GM12878 (cell line): ENCODE measurements at regions not wholly inside any gene's neighbourhood (a gene's known extent, or its start where the extent isn't known, plus 50 kb on each side); places are given as distances from the start of the nearest gene placed in this dataset.

Experiments used
- ATAC-seq: fragments of 200-7000 bp; cut with Tn5 transposase; 3 replicates; pipeline ENCODE4 v1.9.1; 2020; ENCODE audit warnings: mild to moderate bottlenecking, moderate library complexity
- BruUV-seq: library from RNA; stranded (reverse); fragments of 400-500 nt; replicated peaks from 2 replicates; lab custom pipeline; 2021; lab: Mats Ljungman, UMichigan
- CTCF ChIA-PET: fragments of 300-600 bp; sonication (Branson Sonifier 250); formaldehyde crosslinking; extraction: SDS; loops from one replicate; lab custom pipeline; 2021; ENCODE audit warnings: inconsistent platforms; lab: Yijun Ruan, JAX
- POLR2A ChIA-PET: fragments of 350-600 bp; formaldehyde crosslinking; extraction: SDS; loops from one replicate; lab custom pipeline; 2021; ENCODE audit warnings: inconsistent platforms; lab: Charles Lee
- RAD21 ChIA-PET: fragments of 300-600 bp; sonication (Branson Sonifier 250); formaldehyde crosslinking; loops from one replicate; lab custom pipeline; 2023; ENCODE audit warnings: antibody characterized with exemption; ENCODE audit not compliant: unreplicated experiment; lab: Charles Lee
- SMC1A ChIA-PET: fragments of 300-600 bp; sonication (Branson Sonifier 250); formaldehyde crosslinking; loops from one replicate; lab custom pipeline; 2023; ENCODE audit not compliant: unreplicated experiment, uncharacterized antibody; lab: Charles Lee
- DNase-seq: peaks from one replicate; pipeline ENCODE4 v3.0.0-alpha.2; 2011; ENCODE audit warnings: low read depth, low spot score
- FAIRE-seq: peaks from 3 replicates; lab custom pipeline; 2011; peaks lifted over from hg19 to GRCh38; lab: Jason Lieb, UNC
- H2AFZ ChIP-seq: 2 replicates; pipeline ENCODE4 v1.6.0; 2011; ENCODE audit warnings: low read depth, low read length, control low read depth; ENCODE audit not compliant: control insufficient read depth
- H3K27ac ChIP-seq: 2 replicates; pipeline ENCODE4 v1.5.1; 2011; ENCODE audit warnings: control low read depth; ENCODE audit not compliant: control insufficient read depth, insufficient read depth
- H3K27me3 ChIP-seq, 2 experiments: replicated peaks in 1 of 2; 2 replicates each; pipeline versions ENCODE4 v1.6.0 to v1.6.1; 2011; ENCODE audit warnings: low read length in 1 of 2; ENCODE audit not compliant: control insufficient read depth in 2 of 2, insufficient read depth in 2 of 2
- H3K36me3 ChIP-seq, 2 experiments: 2 replicates each; pipeline ENCODE4 v1.5.1; 2011; ENCODE audit warnings: low read length in 1 of 2; ENCODE audit not compliant: control insufficient read depth in 2 of 2, insufficient read depth in 2 of 2
- H3K4me1 ChIP-seq: 2 replicates; pipeline ENCODE4 v1.6.1; 2011; ENCODE audit warnings: mild to moderate bottlenecking, low read length, moderate library complexity, mixed read lengths; ENCODE audit not compliant: control insufficient read depth, insufficient read depth
- H3K4me2 ChIP-seq: 2 replicates; pipeline ENCODE4 v1.6.0; 2011; ENCODE audit warnings: control low read depth; ENCODE audit not compliant: control insufficient read depth, insufficient read depth
- H3K4me3 ChIP-seq: fragments of 200-600 bp; sonication (generic); 2 replicates; pipeline ENCODE4 v1.5.1; 2016
- H3K79me2 ChIP-seq: 2 replicates; pipeline ENCODE4 v1.6.0; 2011; ENCODE audit warnings: low read length; ENCODE audit not compliant: control insufficient read depth, insufficient read depth
- H3K9ac ChIP-seq: 2 replicates; pipeline ENCODE4 v1.8.0; 2011; ENCODE audit warnings: low read length, control low read depth, mixed read lengths; ENCODE audit not compliant: control insufficient read depth, insufficient read depth
- H3K9me3 ChIP-seq: replicated peaks from 3 replicates; pipeline ENCODE4 v1.5.1; 2011; ENCODE audit warnings: mild to moderate bottlenecking, low read length; ENCODE audit not compliant: control insufficient read depth, insufficient read depth
- H4K20me1 ChIP-seq: 2 replicates; pipeline ENCODE4 v1.6.0; 2011; ENCODE audit not compliant: control insufficient read depth, insufficient read depth
- FOXM1 ChIP-seq: IDR thresholded peaks from 2 replicates; pipeline ENCODE4 v1.6.1; 2012; ENCODE audit warnings: low read depth, mild to moderate bottlenecking, inconsistent platforms, low read length, moderate library complexity
- NKRF ChIP-seq: fragments of 450-650 bp; conservative IDR thresholded peaks from 2 replicates; pipeline ENCODE4 v1.6.1; 2017; ENCODE audit warnings: mild to moderate bottlenecking, moderate library complexity
- SP1 ChIP-seq: IDR thresholded peaks from one replicate; pipeline ENCODE4 v1.6.1; 2011; ENCODE audit warnings: low read depth, low read length
- SREBF1 ChIP-seq: IDR thresholded peaks from 2 replicates; pipeline ENCODE4 v1.6.1; 2012; ENCODE audit warnings: mild to moderate bottlenecking, low read length
- TAF1 ChIP-seq: IDR thresholded peaks from 2 replicates; pipeline ENCODE4 v1.6.1; 2011; ENCODE audit warnings: mild to moderate bottlenecking, low read depth, low read length, borderline replicate concordance
- TCF12 ChIP-seq: IDR thresholded peaks from 2 replicates; pipeline ENCODE4 v1.6.1; 2011; ENCODE audit warnings: low read depth, mild to moderate bottlenecking, low read length
- ZNF622 ChIP-seq: fragments of 450-650 bp; IDR thresholded peaks from 2 replicates; pipeline ENCODE4 v1.6.1; 2017; ENCODE audit warnings: mild to moderate bottlenecking, inconsistent platforms
- WGBS: methylation state at CpG from one replicate; pipeline ENCODE4 v1.1.6; 2016; ENCODE audit warnings: low lambda C conversion rate; ENCODE audit not compliant: insufficient replicate concordance, insufficient coverage; ENCODE audit errors: missing lambda C conversion rate; 5-methylcytosine and 5-hydroxymethylcytosine counted together
- in situ Hi-C: fragments of 300-500 bp; cut with MboI; formaldehyde crosslinking; loops from 9 replicates; pipeline ENCODE4 v1.14.3; 2018; ENCODE audit warnings: mixed read lengths
- intact Hi-C: fragments of 100-400 bp; cut with micrococcal nuclease; formaldehyde crosslinking; loops from one replicate; pipeline ENCODE4 v1.14.2; 2022; ENCODE audit not compliant: unreplicated experiment
- TF ChIP-seq, protein P1 (sequence below): fragments of 450-650 bp; IDR thresholded peaks from 2 replicates; pipeline ENCODE4 v1.6.1; 2017; ENCODE audit warnings: mild to moderate bottlenecking

DNA sequence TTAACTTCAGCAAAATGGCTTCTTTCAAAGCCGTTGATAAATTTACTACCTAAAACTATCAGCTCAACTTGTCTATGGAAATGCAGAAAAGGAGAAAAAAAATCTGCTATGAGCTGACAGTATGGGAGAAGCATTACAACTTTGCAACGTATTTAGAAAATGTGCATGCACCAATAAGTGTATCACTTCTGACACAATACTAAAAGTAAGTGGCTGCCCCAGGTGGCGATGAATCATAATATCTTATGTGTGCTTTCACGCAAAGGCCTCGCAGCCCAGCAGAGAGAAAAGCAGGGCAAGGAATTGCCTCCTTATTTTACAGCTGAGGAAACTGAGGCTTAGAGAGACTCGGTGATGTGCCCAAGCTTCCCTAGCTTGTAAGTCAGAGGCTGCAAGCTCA is 101.8 kb downstream of the SALL1 start:
- ChIA-PET POLR2A (no interaction called here), SMC1A (no interaction called here), CTCF (interaction anchor here (1.0 to 1.1 kb wide), 2 partner anchors 18 to 89 kb away, joined by 3 read pairs; no protein-coding TSS in a partner anchor), RAD21 (interaction anchor here (1.1 kb wide), 1 partner anchor 243 kb away, joined by 4 read pairs; no protein-coding TSS in a partner anchor)
- ATAC-seq (no peak), FAIRE-seq (no peak), DNase-seq (no peak)
- intact Hi-C loops (no loop called here), in situ Hi-C loops (no loop called here)
- H3K4me1 ChIP-seq = no peaks in the 10 kb centered on the region
- no peaks in the 10 kb centered on the region for H3K79me2 ChIP-seq
- no peak overlapping the region for H2AFZ ChIP-seq
- no peaks in the 10 kb centered on the region for H4K20me1 ChIP-seq
- no peaks in the 10 kb centered on the region for H3K9me3 ChIP-seq
- 52% methylated on average over 6 of the region's 6 CpGs for WGBS
- no TSS peak for BruUV-seq
- no peak overlapping the region for H3K9ac ChIP-seq
- H3K27me3 ChIP-seq = no peaks in the 10 kb centered on the region
- H3K36me3 ChIP-seq = no peaks in the 10 kb centered on the region
- no peak overlapping the region for H3K4me2 ChIP-seq
- no peak overlapping the region for H3K4me3 ChIP-seq
- no peak for TF ChIP-seq ZNF622
- no peak for TF ChIP-seq FOXM1
- no peak for TF ChIP-seq SP1
- TF ChIP-seq, protein P1, sequence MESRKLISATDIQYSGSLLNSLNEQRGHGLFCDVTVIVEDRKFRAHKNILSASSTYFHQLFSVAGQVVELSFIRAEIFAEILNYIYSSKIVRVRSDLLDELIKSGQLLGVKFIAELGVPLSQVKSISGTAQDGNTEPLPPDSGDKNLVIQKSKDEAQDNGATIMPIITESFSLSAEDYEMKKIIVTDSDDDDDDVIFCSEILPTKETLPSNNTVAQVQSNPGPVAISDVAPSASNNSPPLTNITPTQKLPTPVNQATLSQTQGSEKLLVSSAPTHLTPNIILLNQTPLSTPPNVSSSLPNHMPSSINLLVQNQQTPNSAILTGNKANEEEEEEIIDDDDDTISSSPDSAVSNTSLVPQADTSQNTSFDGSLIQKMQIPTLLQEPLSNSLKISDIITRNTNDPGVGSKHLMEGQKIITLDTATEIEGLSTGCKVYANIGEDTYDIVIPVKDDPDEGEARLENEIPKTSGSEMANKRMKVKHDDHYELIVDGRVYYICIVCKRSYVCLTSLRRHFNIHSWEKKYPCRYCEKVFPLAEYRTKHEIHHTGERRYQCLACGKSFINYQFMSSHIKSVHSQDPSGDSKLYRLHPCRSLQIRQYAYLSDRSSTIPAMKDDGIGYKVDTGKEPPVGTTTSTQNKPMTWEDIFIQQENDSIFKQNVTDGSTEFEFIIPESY = no peak
- no peak for TF ChIP-seq NKRF
- TF ChIP-seq TAF1 = no peak
- no peak for TF ChIP-seq SREBF1
- no peak for TF ChIP-seq TCF12
- TF ChIP-seq, all 136 proteins: peak for 0
- H3K27ac ChIP-seq = no peak overlapping the region
